Ovary (tissue), 3 donors: ENCODE measurements at regions not wholly inside any gene's neighbourhood (a gene's known extent, or its start where the extent isn't known, plus 50 kb on each side); places are given as distances from the start of the nearest gene placed in this dataset.

Experiments used
- CTCF ChIP-seq, 3 donors: fragments of 450-650 bp in 2 of 3; fragments of 200-600 bp in 1 of 3; IDR thresholded peaks; one replicate each; pipeline versions ENCODE4 v1.5.1 to v1.8.0; 2016 to 2022; ENCODE audit warnings: antibody characterized with exemption in 3 of 3, mild to moderate bottlenecking in 1 of 3
- POLR2A ChIP-seq: fragments of 450-650 bp; IDR thresholded peaks from one replicate; pipeline ENCODE4 v1.6.1; 2017; ENCODE audit warnings: antibody characterized with exemption, mild to moderate bottlenecking, moderate library complexity
- donor health status: DM: no; HTN: no; CAD: no.

DNA sequence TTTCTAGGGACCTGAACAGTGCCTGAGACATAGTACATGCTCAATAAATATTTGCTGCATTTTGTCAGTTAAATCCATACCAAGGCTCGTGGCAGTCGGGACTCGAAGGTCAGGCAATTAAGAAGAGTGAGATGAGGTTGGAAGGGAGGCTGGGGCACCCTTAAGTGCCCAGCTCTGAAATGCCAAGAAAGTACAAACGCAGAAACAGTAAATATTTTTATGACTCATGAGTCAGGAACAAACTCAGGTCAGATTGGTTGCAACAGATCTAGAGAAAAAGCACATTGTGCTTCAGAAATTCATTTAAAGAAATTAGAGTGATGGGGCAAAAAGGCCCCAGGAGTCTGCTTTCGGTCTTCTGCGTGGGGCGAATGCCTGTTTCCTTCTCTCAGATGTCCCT lies 83.0 kb upstream of the FZD10 start:
- no peak for TF ChIP-seq CTCF (IDR thresholded peaks at IDR 0.05)
- TF ChIP-seq POLR2A, result no peak
